Motor neuron (in vitro differentiated cells): ENCODE measurements at regions not wholly inside any gene's neighbourhood (a gene's known extent, or its start where the extent isn't known, plus 50 kb on each side); places are given as distances from the start of the nearest gene placed in this dataset.

ENCODE experiments used
- ATAC-seq, 8 experiments: fragments of 200-7000 bp; cut with Tn5 transposase; replicated peaks in 6 of 8; 2 replicates each; pipeline ENCODE4 v1.8.0; 2021; ENCODE audit warnings: mild to moderate bottlenecking in 8 of 8, moderate library complexity in 8 of 8
- H3K27ac ChIP-seq, 2 donors: fragments of 250-450 bp; sonication (Bioruptor Pico); 2 replicates each; pipeline ENCODE4 v1.9.0; 2021; ENCODE audit warnings: antibody characterized with exemption in 2 of 2, mild to moderate bottlenecking in 2 of 2, moderate library complexity in 1 of 2
- H3K4me1 ChIP-seq, 2 donors: fragments of 250-450 bp; sonication (Bioruptor Pico); replicated peaks in 1 of 2; 2 replicates each; pipeline ENCODE4 v1.6.1; 2021; ENCODE audit warnings: antibody characterized with exemption in 2 of 2, mild to moderate bottlenecking in 2 of 2, moderate library complexity in 1 of 2
- H3K4me3 ChIP-seq, 5 donors: fragments of 250-450 bp; sonication (Bioruptor Pico); 2 replicates each; pipeline ENCODE4 v1.9.0; 2021; ENCODE audit warnings: antibody characterized with exemption in 5 of 5, mild to moderate bottlenecking in 5 of 5, moderate library complexity in 4 of 5
- WGBS, 10 experiments: fragments of 450-650 bp; shearing (Covaris generic); methylation state at CpG; one replicate each; pipeline ENCODE4 v1.0.0; 2022; 5-methylcytosine and 5-hydroxymethylcytosine counted together
- in situ Hi-C, 9 experiments: fragments of 400-800 bp; cut with MboI; loops; one replicate each; pipeline ENCODE4 v1.15.0; 2021; ENCODE audit warnings: low sequenced_read_pairs in 9 of 9, low pct_unique_long_range_greater_than_20kb in 2 of 9; ENCODE audit not compliant: unreplicated experiment in 9 of 9

GRCh38 chr10:78248651-78249464, 215.2 kb downstream of the RPS24 start:
- in situ Hi-C loops = no loop called here
- H3K4me3 ChIP-seq = no peak overlapping the region
- peak; percentile 9 to 96 (median 90) for ATAC-seq
- H3K4me1 ChIP-seq = peaks cover 16 to 28% of the 10 kb centered on the region in 2 donors
- 14 to 64% (median 38%) methylated on average over 4 to 19 of the region's 22 CpGs; no CpG with 5 or more reads in 2 of the 10 experiments for WGBS, 10 experiments
- peak overlapping the region; percentile 54 to 63 for H3K27ac ChIP-seq

- peak overlapping the region; percentile 54 to 63 for H3K27ac ChIP-seq
- 39 to 86% (median 75%) methylated on average over 1 to 3 of the region's 3 CpGs; no CpG with 5 or more reads in 4 of the 10 experiments for WGBS, 10 experiments
- in situ Hi-C loops = no loop called here
- no peak for ATAC-seq
- H3K4me1 ChIP-seq = peaks cover 16 to 28% of the 10 kb centered on the region in 2 donors
- no peak overlapping the region for H3K4me3 ChIP-seq
Observed at GRCh38 chr10:78249690-78250089, 216.0 kb downstream of the RPS24 start.

- H3K4me3 ChIP-seq = no peak overlapping the region
- WGBS, 10 experiments = 73 to 90% (median 86%) methylated on average over 3 to 8 of the region's 8 CpGs; no CpG with 5 or more reads in 4 of the 10 experiments
- no peak overlapping the region for H3K27ac ChIP-seq
- in situ Hi-C loops = no loop called here
- H3K4me1 ChIP-seq = peaks cover 16 to 28% of the 10 kb centered on the region in 2 donors
- no peak for ATAC-seq
Observed at GRCh38 chr10:78250313-78251015, 216.8 kb downstream of the RPS24 start.

GRCh38 chr10:78251016-78251385, 217.3 kb downstream of the RPS24 start:
- in situ Hi-C loops = no loop called here
- ATAC-seq = no peak
- H3K4me3 ChIP-seq = no peak overlapping the region
- 67 to 100% (median 96%) methylated on average over 1 to 5 of the region's 7 CpGs; no CpG with 5 or more reads in 4 of the 10 experiments for WGBS, 10 experiments
- peaks cover 20 to 30% of the 10 kb centered on the region in 2 donors for H3K4me1 ChIP-seq
- no peak overlapping the region for H3K27ac ChIP-seq

- in situ Hi-C loops = no loop called here
- Histone ChIP-seq H3K27ac (no peak overlapping the region), H3K4me1 (peaks cover 26 to 38% of the 10 kb centered on the region in 2 donors), H3K4me3 (no peak overlapping the region)
- 73 to 100% (median 87%) methylated on average over 1 to 8 of the region's 10 CpGs; no CpG with 5 or more reads in 1 of the 10 experiments for WGBS, 10 experiments
- ATAC-seq = peak in 1 of 8 experiments; percentile 15
Observed at GRCh38 chr10:78252286-78252685, 218.6 kb downstream of the RPS24 start.

GRCh38 chr10:78253063-78253853, 219.6 kb downstream of the RPS24 start:
- no peak overlapping the region for H3K27ac ChIP-seq
- in situ Hi-C loops = no loop called here
- peak in 1 of 8 experiments; percentile 2 for ATAC-seq
- WGBS, 10 experiments = 57 to 100% (median 79%) methylated on average over 1 to 5 of the region's 9 CpGs; no CpG with 5 or more reads in 1 of the 10 experiments
- no peak overlapping the region for H3K4me3 ChIP-seq
- peaks cover 24 to 32% of the 10 kb centered on the region in 2 donors for H3K4me1 ChIP-seq

GRCh38 chr10:78254013-78254412, 220.3 kb downstream of the RPS24 start:
- ATAC-seq = no peak
- in situ Hi-C loops = no loop called here

GRCh38 chr10:78255214-78255613, 221.6 kb downstream of the RPS24 start:
- H3K4me3 ChIP-seq = no peak overlapping the region
- WGBS, 10 experiments = 50 to 100% (median 75%) methylated on average over 1 to 2 of the region's 3 CpGs; no CpG with 5 or more reads in 5 of the 10 experiments
- H3K27ac ChIP-seq = no peak overlapping the region
- in situ Hi-C loops = no loop called here
- H3K4me1 ChIP-seq = peaks cover 10 to 14% of the 10 kb centered on the region in 2 donors
- ATAC-seq = no peak

More at GRCh38 chr10:78254013-78254412, 220.3 kb downstream of the RPS24 start:
- no peak overlapping the region for H3K4me3 ChIP-seq
- peaks cover 17 to 25% of the 10 kb centered on the region in 2 donors for H3K4me1 ChIP-seq
- no peak overlapping the region for H3K27ac ChIP-seq
- 58 to 92% (median 88%) methylated on average over 1 to 3 of the region's 3 CpGs; no CpG with 5 or more reads in 1 of the 10 experiments for WGBS, 10 experiments

GRCh38 chr10:78255796-78256638, 222.4 kb downstream of the RPS24 start:
- in situ Hi-C loops = no loop called here
- 20 to 100% (median 60%) methylated on average over 1 to 5 of the region's 9 CpGs; no CpG with 5 or more reads in 1 of the 10 experiments for WGBS, 10 experiments
- H3K4me1 ChIP-seq = peaks cover 10% of the 10 kb centered on the region in 2 donors
- peak in 7 of 8 experiments; percentile 74 to 99 (median 90) for ATAC-seq
- no peak overlapping the region for H3K4me3 ChIP-seq
- no peak overlapping the region for H3K27ac ChIP-seq

GRCh38 chr10:78258323-78259030, 224.8 kb downstream of the RPS24 start:
- in situ Hi-C loops = no loop called here
- Histone ChIP-seq H3K4me1 (peaks cover 17 to 27% of the 10 kb centered on the region in 2 donors), H3K27ac (no peak overlapping the region), H3K4me3 (no peak overlapping the region)
- no peak for ATAC-seq
- 78 to 100% (median 98%) methylated on average over 1 to 4 of the region's 4 CpGs; no CpG with 5 or more reads in 2 of the 10 experiments for WGBS, 10 experiments

- peaks cover 18 to 30% of the 10 kb centered on the region in 2 donors for H3K4me1 ChIP-seq
- H3K27ac ChIP-seq = no peak overlapping the region
- ATAC-seq = no peak
- in situ Hi-C loops = no loop called here
- no peak overlapping the region for H3K4me3 ChIP-seq
- 81 to 100% (median 90%) methylated on average over 1 to 3 of the region's 3 CpGs; no CpG with 5 or more reads in 1 of the 10 experiments for WGBS, 10 experiments
Observed at GRCh38 chr10:78259391-78259790, 225.7 kb downstream of the RPS24 start.
